ENCODE measurements at regions not wholly inside any gene's neighbourhood (a gene's known extent, or its start where the extent isn't known, plus 50 kb on each side); places are given as distances from the start of the nearest gene placed in this dataset.

DNA sequence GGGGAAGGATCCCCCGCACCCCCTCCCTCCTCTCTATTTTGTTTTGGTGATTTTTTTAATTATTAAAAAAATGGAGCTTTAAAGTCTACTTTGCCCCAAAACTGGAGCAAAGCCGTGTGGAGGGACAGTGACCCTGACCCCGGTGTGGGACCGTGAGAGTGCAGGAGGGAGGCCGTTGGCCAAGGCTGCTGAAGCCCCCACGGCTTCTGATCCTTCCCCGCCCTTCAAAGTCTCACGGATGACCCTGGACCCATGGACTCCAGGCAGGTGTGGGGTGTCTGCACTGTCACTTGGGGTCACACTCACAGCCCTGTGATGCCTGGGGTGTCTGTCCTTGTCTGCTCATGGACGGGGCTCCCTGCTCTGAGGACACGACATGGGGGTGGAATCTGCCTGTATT is 133.3 kb downstream of the CPZ start:
- Histone ChIP-seq H3K27ac (no peak overlapping the region), H3K4me1 (no peaks in the 10 kb centered on the region), H3K27me3 (peaks cover 12 to 24% (median 19%) of the 10 kb centered on the region in 3 donors), H3K9me3 (no peaks in the 10 kb centered on the region), H3K4me3 (no peak overlapping the region), H3K36me3 (no peaks in the 10 kb centered on the region)
- TF ChIP-seq, protein P1, sequence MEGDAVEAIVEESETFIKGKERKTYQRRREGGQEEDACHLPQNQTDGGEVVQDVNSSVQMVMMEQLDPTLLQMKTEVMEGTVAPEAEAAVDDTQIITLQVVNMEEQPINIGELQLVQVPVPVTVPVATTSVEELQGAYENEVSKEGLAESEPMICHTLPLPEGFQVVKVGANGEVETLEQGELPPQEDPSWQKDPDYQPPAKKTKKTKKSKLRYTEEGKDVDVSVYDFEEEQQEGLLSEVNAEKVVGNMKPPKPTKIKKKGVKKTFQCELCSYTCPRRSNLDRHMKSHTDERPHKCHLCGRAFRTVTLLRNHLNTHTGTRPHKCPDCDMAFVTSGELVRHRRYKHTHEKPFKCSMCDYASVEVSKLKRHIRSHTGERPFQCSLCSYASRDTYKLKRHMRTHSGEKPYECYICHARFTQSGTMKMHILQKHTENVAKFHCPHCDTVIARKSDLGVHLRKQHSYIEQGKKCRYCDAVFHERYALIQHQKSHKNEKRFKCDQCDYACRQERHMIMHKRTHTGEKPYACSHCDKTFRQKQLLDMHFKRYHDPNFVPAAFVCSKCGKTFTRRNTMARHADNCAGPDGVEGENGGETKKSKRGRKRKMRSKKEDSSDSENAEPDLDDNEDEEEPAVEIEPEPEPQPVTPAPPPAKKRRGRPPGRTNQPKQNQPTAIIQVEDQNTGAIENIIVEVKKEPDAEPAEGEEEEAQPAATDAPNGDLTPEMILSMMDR (IDR thresholded peaks at IDR 0.05 in 4 of 5, conservative IDR thresholded peaks at IDR 0.05 in 1 of 5), result no peak
- TF ChIP-seq POLR2A (IDR thresholded peaks at IDR 0.05), result no peak
- no peak for DNase-seq
- in situ Hi-C loops (cut with MboI; ENCODE audit: low sequenced_read_pairs in 4 of 4) (no loop called here), intact Hi-C loops (cut with DNase I; ENCODE audit: low total_unique reads) (no loop called here)
- ATAC-seq, result no peak

DNA sequence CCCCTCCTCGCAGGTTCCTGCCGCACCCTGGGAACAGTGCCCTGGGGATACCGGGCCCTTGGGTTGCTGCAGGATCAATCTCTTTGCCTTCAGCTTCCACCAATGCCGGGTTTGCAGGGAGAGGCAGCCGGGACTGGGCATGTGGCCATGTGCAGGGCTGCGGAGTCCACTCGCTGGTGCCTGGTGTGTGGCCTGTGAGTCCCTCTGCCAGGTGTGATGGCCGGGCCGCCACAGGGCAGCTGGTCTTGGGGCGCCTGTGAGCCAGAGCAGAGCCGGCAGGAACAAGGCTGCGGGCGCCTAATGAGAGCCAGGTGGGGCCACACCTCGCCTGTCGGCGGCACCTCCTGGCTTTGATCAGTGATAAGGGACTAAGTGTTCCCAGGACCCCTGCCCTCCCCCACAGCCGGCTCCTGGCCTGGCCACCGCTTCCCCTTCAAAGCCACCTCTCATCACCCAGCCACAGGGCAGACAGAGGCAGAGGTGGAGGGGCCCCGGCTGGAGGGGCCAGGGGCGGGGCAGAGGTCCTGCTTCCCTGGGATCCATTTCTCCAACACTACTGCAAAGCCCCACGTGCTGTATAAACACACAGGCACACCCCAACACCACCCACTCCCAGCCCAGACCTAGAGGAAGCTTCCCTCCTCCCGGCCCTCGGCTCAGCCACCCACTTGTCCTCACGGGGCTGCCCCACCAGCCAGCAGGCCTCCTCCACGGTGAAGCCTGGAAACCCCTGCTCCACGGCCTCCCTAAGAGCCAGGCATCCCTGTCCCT is 132.7 kb downstream of the CPZ start:
- no peaks in the 10 kb centered on the region for H3K4me1 ChIP-seq
- in situ Hi-C loops (cut with MboI; ENCODE audit: low sequenced_read_pairs in 4 of 4), result no loop called here
- no peak overlapping the region for H3K27ac ChIP-seq
- DNase-seq, result peak in 1 of 2 donors; percentile 5
- H3K4me3 ChIP-seq, result no peak overlapping the region
- no peaks in the 10 kb centered on the region for H3K36me3 ChIP-seq
- no peak for ATAC-seq
- H3K9me3 ChIP-seq, result no peaks in the 10 kb centered on the region
- peaks cover 12 to 24% (median 19%) of the 10 kb centered on the region in 3 donors for H3K27me3 ChIP-seq
- TF ChIP-seq, protein P1 (IDR thresholded peaks at IDR 0.05 in 4 of 5, conservative IDR thresholded peaks at IDR 0.05 in 1 of 5), result no peak
- TF ChIP-seq POLR2A (IDR thresholded peaks at IDR 0.05), result no peak
- intact Hi-C loops (cut with DNase I; ENCODE audit: low total_unique reads), result no loop called here

DNA sequence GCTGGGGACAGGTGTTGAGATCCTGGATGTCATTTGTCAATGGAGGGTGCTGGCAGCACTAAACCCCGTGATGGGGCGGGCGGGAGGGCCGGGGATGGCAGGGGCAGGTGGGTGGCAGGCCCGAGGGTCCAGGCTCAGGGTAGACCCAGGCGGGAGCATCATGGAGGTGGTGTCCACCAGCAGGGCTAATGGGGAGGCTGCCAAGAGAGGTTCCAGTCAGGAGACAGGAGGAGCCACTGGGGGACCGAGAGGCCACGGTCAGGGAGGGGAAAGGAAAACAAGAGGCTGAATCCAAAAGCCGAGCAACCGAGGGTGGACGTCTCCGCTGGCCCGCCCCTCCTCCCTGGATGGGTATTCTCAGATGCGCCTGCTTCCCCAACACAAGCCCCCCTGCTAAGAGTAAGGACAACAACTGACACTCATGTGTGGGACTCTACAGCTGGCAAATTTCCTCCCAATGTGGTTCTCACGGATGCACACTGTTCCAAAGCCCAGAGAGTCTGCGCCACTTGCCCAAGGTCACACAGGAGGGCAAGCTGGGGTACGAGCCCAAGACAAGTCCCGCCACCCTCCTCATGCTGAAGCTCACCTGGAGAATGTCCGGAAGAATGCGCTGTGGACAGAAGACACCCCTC is 132.0 kb downstream of the CPZ start:
- intact Hi-C loops (cut with DNase I; ENCODE audit: low total_unique reads) (no loop called here), in situ Hi-C loops (cut with MboI; ENCODE audit: low sequenced_read_pairs in 4 of 4) (no loop called here)
- DNase-seq (no peak), ATAC-seq (no peak)
- H3K36me3 ChIP-seq, result no peaks in the 10 kb centered on the region
- H3K4me1 ChIP-seq, result no peaks in the 10 kb centered on the region
- H3K27ac ChIP-seq, result no peak overlapping the region
- H3K9me3 ChIP-seq, result no peaks in the 10 kb centered on the region
- no peak for TF ChIP-seq POLR2A (IDR thresholded peaks at IDR 0.05)
- TF ChIP-seq, protein P1 (IDR thresholded peaks at IDR 0.05 in 4 of 5, conservative IDR thresholded peaks at IDR 0.05 in 1 of 5), result no peak
- H3K27me3 ChIP-seq, result peaks cover 12 to 24% (median 19%) of the 10 kb centered on the region in 3 donors
- no peak overlapping the region for H3K4me3 ChIP-seq

DNA sequence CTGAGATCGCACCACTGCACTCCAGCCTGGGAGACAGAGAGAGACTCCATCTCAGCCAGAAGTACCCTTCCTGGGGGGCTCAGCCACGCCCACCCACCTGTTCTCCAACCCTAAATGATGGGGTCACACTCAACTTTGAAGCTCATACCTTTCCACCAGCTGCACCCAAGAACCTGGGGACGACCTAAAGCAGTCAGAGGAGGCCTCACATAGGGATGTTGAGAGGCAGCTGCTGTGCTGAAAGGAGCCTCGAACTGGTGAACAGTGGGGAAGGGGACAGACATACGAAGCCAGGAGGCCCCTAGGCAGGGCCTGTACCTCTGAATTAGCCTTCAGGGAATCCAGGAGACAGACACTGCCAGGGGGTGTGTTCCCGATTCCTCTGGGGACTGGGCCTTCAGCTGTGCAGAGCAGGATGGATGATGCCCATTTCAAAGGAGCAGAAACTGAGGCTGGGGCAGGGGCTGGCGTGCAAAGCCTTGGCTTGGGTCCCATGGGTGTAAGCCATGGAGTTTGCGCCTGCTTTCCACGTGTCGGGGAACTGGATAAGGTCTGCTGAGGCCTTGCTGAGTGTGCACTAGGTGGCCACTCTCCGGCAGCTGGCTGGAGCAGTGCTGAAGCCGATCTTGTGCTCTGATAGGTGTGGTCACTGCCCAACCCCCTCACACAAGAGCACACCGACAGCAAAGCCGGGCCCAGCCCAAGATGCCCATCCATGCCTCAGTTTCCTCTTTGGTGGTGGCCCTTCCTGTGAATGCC is 130.8 kb downstream of the CPZ start:
- in situ Hi-C loops (cut with MboI; ENCODE audit: low sequenced_read_pairs in 4 of 4) (no loop called here), intact Hi-C loops (cut with DNase I; ENCODE audit: low total_unique reads) (no loop called here)
- TF ChIP-seq, protein P1 (IDR thresholded peaks at IDR 0.05 in 4 of 5, conservative IDR thresholded peaks at IDR 0.05 in 1 of 5), result no peak
- TF ChIP-seq POLR2A (IDR thresholded peaks at IDR 0.05), result no peak
- Histone ChIP-seq H3K4me3 (no peak overlapping the region), H3K4me1 (no peaks in the 10 kb centered on the region), H3K36me3 (no peaks in the 10 kb centered on the region), H3K27me3 (peaks cover 12 to 24% (median 19%) of the 10 kb centered on the region in 3 donors), H3K9me3 (no peaks in the 10 kb centered on the region), H3K27ac (no peak overlapping the region)
- DNase-seq, result no peak
- no peak for ATAC-seq

Measured in gastrocnemius medialis (tissue), 4 donors.